ENCODE measurements at regions not wholly inside any gene's neighbourhood (a gene's known extent, or its start where the extent isn't known, plus 50 kb on each side); places are given as distances from the start of the nearest gene placed in this dataset.
"Not testable (repeated sequence)": the region's sequence is repeated elsewhere in the genome, so short reads cannot be mapped to it uniquely, and the experiment has no call there.

DNA sequence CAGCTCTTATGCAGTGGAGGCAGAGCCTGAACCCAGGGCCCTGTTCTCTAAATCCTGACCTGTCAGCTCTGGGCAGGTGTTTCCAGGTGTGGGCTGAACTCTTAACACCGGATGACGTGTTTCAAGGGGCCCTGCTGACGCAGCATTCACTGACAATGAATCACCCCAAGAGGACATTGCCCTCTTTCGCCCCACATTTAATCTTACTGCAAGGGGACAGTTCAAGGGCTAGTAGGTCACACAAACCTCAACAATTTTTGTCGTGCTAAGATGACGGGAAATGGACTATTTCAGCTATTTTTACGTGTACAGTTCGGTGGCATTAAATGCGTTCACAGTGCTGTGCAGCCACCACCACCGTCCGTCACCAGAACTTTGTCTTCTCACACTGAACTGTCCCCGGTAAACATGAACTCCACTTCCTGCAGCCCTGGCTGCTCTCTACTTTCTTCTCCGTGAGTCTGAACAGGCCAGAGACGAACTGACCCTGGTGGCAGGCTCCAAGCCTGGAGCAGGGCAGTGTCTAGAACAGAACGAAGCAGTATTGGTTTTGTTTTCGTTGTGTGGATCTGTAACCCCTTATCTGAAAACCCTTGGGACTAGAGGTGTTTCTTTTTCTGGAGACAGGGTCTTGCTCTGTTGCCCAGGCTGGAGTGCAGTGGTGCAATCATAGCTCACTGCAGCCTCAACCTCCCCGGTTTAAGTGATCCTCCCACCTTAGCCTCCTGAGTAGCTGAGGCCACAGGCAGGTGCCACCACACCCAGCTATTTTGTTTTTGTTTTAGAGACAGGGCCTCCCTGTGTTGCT, 88.4 kb upstream of the CIBAR2 start:
- FAIRE-seq (no peak), DNase-seq (ENCODE audit: insufficient read length, low spot score) (no peak)
- TF ChIP-seq TAF1 (IDR thresholded peaks at IDR 0.05; ENCODE audit: low read depth, low read length) (no peak), POLR2AphosphoS5 (IDR thresholded peaks at IDR 0.05; ENCODE audit: low read depth, low read length) (no peak), SPI1 (IDR thresholded peaks at IDR 0.05; ENCODE audit: low read depth, low read length) (no peak), PAX5 (IDR thresholded peaks at IDR 0.05; ENCODE audit: insufficient read depth, low read length, severe bottlenecking) (no peak), POLR2A (IDR thresholded peaks at IDR 0.05; ENCODE audit: low read depth, low read length) (no peak), POU2F2 (IDR thresholded peaks at IDR 0.05; ENCODE audit: low read depth, low read length) (no peak)

GRCh38 chr16:85201574-85201973, 89.3 kb upstream of the CIBAR2 start:
- no peak for DNase-seq (ENCODE audit: insufficient read length, low spot score)
- no peak for FAIRE-seq
- no peak for TF ChIP-seq SPI1 (IDR thresholded peaks at IDR 0.05; ENCODE audit: low read depth, low read length)
- TF ChIP-seq POU2F2 (IDR thresholded peaks at IDR 0.05; ENCODE audit: low read depth, low read length): no peak
- no peak for TF ChIP-seq TAF1 (IDR thresholded peaks at IDR 0.05; ENCODE audit: low read depth, low read length)
- no peak for TF ChIP-seq PAX5 (IDR thresholded peaks at IDR 0.05; ENCODE audit: insufficient read depth, low read length, severe bottlenecking)
- TF ChIP-seq POLR2A (IDR thresholded peaks at IDR 0.05; ENCODE audit: low read depth, low read length): no peak
- TF ChIP-seq POLR2AphosphoS5 (IDR thresholded peaks at IDR 0.05; ENCODE audit: low read depth, low read length): no peak

- FAIRE-seq: no peak
- DNase-seq (ENCODE audit: insufficient read length, low spot score): no peak
These were observed 89.9 kb upstream of the CIBAR2 start for GRCh38 chr16:85202051-85202601.

DNA sequence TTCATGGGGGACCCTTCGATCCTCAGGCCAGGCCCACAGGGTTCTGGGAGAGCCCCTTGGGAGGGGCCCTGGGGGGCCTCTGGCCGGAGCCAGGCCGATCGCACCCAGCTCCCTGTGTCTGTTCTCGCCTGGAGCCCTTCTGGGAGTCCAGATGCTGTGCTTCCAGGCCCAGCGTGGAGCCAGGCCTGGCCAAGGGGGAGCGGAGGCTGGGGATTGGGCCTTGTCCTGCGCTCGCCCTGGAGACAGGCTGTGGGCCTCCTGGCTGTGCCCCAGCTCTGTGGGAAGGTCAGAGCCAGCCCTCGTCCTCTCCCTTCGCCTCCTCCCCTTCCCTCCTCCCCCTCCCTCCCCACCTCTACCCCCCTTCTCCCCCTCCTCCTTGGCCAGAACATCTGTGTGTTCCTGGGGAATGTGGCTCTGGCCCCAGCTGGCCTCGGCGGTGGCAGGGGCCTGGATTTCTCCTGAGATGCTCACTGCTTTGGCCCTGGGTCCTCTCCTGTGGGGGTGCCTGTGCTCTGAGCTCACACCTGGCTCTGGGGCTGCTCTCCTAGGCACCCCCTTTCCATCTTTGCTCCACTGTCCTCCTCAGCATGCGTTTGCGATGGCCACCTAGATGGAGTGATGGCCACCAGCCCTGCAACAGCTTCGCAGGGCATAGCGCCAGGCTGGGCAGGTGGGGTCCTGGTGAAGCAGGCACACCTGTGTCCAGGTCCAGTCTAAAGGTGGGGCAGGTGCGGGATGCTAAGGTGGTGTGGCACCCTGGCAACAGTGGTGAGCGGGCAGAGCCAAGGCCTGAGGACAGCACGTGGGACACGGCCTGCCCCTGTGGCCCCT, 90.6 kb upstream of the CIBAR2 start:
- FAIRE-seq: no peak
- DNase-seq (ENCODE audit: insufficient read length, low spot score): no peak
- TF ChIP-seq TAF1 (IDR thresholded peaks at IDR 0.05; ENCODE audit: low read depth, low read length) (no peak), PAX5 (IDR thresholded peaks at IDR 0.05; ENCODE audit: insufficient read depth, low read length, severe bottlenecking) (no peak), POLR2AphosphoS5 (IDR thresholded peaks at IDR 0.05; ENCODE audit: low read depth, low read length) (no peak)

More at GRCh38 chr16:85202051-85202601, 89.9 kb upstream of the CIBAR2 start:
- TF ChIP-seq POLR2AphosphoS5 (IDR thresholded peaks at IDR 0.05; ENCODE audit: low read depth, low read length): no peak
- TF ChIP-seq TAF1 (IDR thresholded peaks at IDR 0.05; ENCODE audit: low read depth, low read length): no peak
- TF ChIP-seq PAX5 (IDR thresholded peaks at IDR 0.05; ENCODE audit: insufficient read depth, low read length, severe bottlenecking): no peak
- no peak for TF ChIP-seq POLR2A (IDR thresholded peaks at IDR 0.05; ENCODE audit: low read depth, low read length)
- no peak for TF ChIP-seq POU2F2 (IDR thresholded peaks at IDR 0.05; ENCODE audit: low read depth, low read length)
- TF ChIP-seq SPI1 (IDR thresholded peaks at IDR 0.05; ENCODE audit: low read depth, low read length): no peak

DNA sequence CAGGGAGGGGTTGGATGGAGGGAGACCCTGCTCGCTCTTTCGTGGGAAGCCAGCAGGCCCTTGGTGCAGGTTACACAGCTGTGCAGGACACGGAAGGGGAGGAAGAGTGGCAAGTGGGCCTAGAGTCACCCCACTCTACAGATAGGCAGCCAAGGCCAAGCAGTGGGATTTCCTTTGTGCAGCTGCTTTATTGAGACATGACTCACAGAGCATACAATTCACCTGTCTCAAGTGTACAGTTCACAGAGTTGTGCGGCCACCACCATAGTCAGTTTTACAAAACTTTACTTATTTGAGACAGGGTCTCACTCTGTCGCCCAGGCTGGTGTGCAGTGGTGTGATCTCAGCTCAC, 91.2 kb upstream of the CIBAR2 start:
- DNase-seq (ENCODE audit: insufficient read length, low spot score) (no peak), FAIRE-seq (no peak)
- TF ChIP-seq POLR2A (IDR thresholded peaks at IDR 0.05; ENCODE audit: low read depth, low read length): no peak
- TF ChIP-seq PAX5 (IDR thresholded peaks at IDR 0.05; ENCODE audit: insufficient read depth, low read length, severe bottlenecking): no peak
- no peak for TF ChIP-seq TAF1 (IDR thresholded peaks at IDR 0.05; ENCODE audit: low read depth, low read length)
- TF ChIP-seq POLR2AphosphoS5 (IDR thresholded peaks at IDR 0.05; ENCODE audit: low read depth, low read length): no peak
- TF ChIP-seq SPI1 (IDR thresholded peaks at IDR 0.05; ENCODE audit: low read depth, low read length): no peak
- no peak for TF ChIP-seq POU2F2 (IDR thresholded peaks at IDR 0.05; ENCODE audit: low read depth, low read length)

DNA sequence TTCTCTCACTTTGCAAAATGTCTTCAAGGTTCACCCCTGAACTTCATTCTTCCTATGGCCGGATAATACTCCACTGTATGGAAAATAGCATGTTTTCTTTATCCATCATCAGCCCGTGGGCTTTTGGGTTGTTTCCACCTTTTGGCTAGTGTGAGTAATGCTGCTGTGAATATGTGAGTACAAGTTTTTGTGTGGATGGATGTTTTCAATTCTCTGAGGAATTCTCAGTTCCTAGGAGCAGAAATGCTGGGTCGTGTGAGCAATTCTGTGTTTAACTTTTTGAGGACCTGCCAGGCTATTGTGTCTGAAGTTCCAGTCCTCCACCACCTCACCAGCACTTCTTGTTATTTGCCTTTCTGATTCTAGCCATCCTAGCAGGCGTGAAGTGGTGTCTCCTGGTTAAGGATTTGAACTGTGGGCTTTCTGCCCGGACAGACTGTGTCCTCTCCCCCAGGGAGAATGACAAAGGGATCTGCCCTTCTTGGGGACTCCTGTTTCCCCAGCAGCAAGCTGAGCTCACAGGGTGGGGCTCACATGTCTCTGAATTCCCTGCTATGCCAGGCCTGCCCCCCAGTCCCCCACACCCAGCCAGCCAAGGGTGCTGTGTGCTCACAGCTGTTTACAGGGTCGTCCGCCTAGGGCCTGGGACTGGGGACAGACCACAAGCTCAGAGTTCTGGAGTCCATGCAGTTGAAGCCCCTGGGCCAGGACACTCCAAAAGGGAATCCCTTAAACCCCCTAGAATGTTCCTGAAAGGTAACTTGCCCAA, 92.2 kb upstream of the CIBAR2 start:
- DNase-seq (ENCODE audit: insufficient read length, low spot score): no peak
- no peak for TF ChIP-seq PAX5 (IDR thresholded peaks at IDR 0.05; ENCODE audit: insufficient read depth, low read length, severe bottlenecking)
- no peak for TF ChIP-seq POLR2AphosphoS5 (IDR thresholded peaks at IDR 0.05; ENCODE audit: low read depth, low read length)
- no peak for TF ChIP-seq POLR2A (IDR thresholded peaks at IDR 0.05; ENCODE audit: low read depth, low read length)
- no peak for TF ChIP-seq TAF1 (IDR thresholded peaks at IDR 0.05; ENCODE audit: low read depth, low read length)
- TF ChIP-seq POU2F2 (IDR thresholded peaks at IDR 0.05; ENCODE audit: low read depth, low read length): no peak
- TF ChIP-seq SPI1 (IDR thresholded peaks at IDR 0.05; ENCODE audit: low read depth, low read length): no peak
- no peak for FAIRE-seq

- DNase-seq (ENCODE audit: insufficient read length, low spot score); FAIRE-seq: not testable (repeated sequence)
These were observed 93.0 kb upstream of the CIBAR2 start for GRCh38 chr16:85205257-85205656.

- no peak for DNase-seq (ENCODE audit: insufficient read length, low spot score)
- FAIRE-seq: no peak
- TF ChIP-seq POU2F2 (IDR thresholded peaks at IDR 0.05; ENCODE audit: low read depth, low read length): no peak
- no peak for TF ChIP-seq POLR2A (IDR thresholded peaks at IDR 0.05; ENCODE audit: low read depth, low read length)
- TF ChIP-seq POLR2AphosphoS5 (IDR thresholded peaks at IDR 0.05; ENCODE audit: low read depth, low read length): no peak
- TF ChIP-seq SPI1 (IDR thresholded peaks at IDR 0.05; ENCODE audit: low read depth, low read length): no peak
- no peak for TF ChIP-seq TAF1 (IDR thresholded peaks at IDR 0.05; ENCODE audit: low read depth, low read length)
- TF ChIP-seq PAX5 (IDR thresholded peaks at IDR 0.05; ENCODE audit: insufficient read depth, low read length, severe bottlenecking): no peak
These were observed 93.6 kb upstream of the CIBAR2 start for GRCh38 chr16:85205747-85206471.

Data from GM12891 (cell line).